Lower leg skin (tissue), 3 donors: ENCODE measurements at regions not wholly inside any gene's neighbourhood (a gene's known extent, or its start where the extent isn't known, plus 50 kb on each side); places are given as distances from the start of the nearest gene placed in this dataset.

ENCODE experiments used
- POLR2A ChIP-seq, 2 donors: fragments of 450-650 bp; IDR thresholded peaks; one replicate each; pipeline ENCODE4 v1.6.1; 2016 to 2017; ENCODE audit warnings: antibody characterized with exemption in 2 of 2, mild to moderate bottlenecking in 1 of 2, moderate library complexity in 1 of 2
- TF ChIP-seq, protein P1 (sequence below), 3 donors: fragments of 450-650 bp; IDR thresholded peaks; one replicate each; pipeline ENCODE4 v1.5.1; 2016; ENCODE audit warnings: antibody characterized with exemption in 3 of 3, mild to moderate bottlenecking in 3 of 3, moderate library complexity in 2 of 3

DNA sequence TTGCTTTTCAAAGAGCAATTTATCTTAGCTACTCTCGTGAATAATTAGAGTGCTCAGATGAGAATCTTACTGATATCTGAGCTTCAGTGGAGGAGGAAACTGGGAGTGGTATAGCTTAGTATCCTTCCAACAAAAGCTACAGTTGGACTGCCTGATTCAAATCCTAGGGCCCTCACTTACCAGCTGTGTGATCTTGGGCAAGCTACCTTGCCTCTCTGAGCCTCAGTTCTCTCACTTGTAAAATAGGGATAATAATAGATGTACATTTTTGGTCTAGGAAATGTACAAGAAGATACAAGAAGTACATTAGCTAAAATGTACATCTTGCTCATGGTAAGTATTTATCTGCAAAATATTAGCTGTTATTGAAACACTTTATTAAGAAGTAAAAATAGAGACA lies 502.0 kb downstream of the HAPSTR1 start:
- TF ChIP-seq, protein P1, sequence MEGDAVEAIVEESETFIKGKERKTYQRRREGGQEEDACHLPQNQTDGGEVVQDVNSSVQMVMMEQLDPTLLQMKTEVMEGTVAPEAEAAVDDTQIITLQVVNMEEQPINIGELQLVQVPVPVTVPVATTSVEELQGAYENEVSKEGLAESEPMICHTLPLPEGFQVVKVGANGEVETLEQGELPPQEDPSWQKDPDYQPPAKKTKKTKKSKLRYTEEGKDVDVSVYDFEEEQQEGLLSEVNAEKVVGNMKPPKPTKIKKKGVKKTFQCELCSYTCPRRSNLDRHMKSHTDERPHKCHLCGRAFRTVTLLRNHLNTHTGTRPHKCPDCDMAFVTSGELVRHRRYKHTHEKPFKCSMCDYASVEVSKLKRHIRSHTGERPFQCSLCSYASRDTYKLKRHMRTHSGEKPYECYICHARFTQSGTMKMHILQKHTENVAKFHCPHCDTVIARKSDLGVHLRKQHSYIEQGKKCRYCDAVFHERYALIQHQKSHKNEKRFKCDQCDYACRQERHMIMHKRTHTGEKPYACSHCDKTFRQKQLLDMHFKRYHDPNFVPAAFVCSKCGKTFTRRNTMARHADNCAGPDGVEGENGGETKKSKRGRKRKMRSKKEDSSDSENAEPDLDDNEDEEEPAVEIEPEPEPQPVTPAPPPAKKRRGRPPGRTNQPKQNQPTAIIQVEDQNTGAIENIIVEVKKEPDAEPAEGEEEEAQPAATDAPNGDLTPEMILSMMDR (IDR thresholded peaks at IDR 0.05), result no peak
- no peak for TF ChIP-seq POLR2A (IDR thresholded peaks at IDR 0.05)
